Nephron progenitor cell (in vitro differentiated cells): ENCODE measurements at regions not wholly inside any gene's neighbourhood (a gene's known extent, or its start where the extent isn't known, plus 50 kb on each side); places are given as distances from the start of the nearest gene placed in this dataset.

Experiments used
- DNase-seq: peaks from one replicate; pipeline ENCODE4 v3.0.0; 2021
- H3K27ac Mint-ChIP-seq: 2 replicates; pipeline ENCODE4 v1.8.0; 2021; ENCODE audit warnings: mild to moderate bottlenecking, moderate library complexity, mixed read lengths
- H3K27me3 Mint-ChIP-seq: 2 replicates; pipeline ENCODE4 v1.8.0; 2021; ENCODE audit warnings: mild to moderate bottlenecking, low read depth, mixed read lengths; ENCODE audit not compliant: poor library complexity
- H3K36me3 Mint-ChIP-seq: 2 replicates; pipeline ENCODE4 v1.8.0; 2021; ENCODE audit warnings: low read depth, mixed read lengths
- H3K4me1 Mint-ChIP-seq: 2 replicates; pipeline ENCODE4 v1.8.0; 2021; ENCODE audit warnings: mixed read lengths
- H3K4me3 Mint-ChIP-seq: 2 replicates; pipeline ENCODE4 v1.8.0; 2021; ENCODE audit warnings: mild to moderate bottlenecking, moderate library complexity, mixed read lengths
- H3K9me3 Mint-ChIP-seq: 2 replicates; pipeline ENCODE4 v1.8.0; 2021; ENCODE audit warnings: mild to moderate bottlenecking, moderate library complexity, mixed read lengths
- TF ChIP-seq, protein P1 (sequence below): fragments of 200-600 bp; sonication (generic); IDR thresholded peaks from 2 replicates; pipeline ENCODE4 v1.5.0; 2021; ENCODE audit warnings: antibody characterized with exemption

DNA sequence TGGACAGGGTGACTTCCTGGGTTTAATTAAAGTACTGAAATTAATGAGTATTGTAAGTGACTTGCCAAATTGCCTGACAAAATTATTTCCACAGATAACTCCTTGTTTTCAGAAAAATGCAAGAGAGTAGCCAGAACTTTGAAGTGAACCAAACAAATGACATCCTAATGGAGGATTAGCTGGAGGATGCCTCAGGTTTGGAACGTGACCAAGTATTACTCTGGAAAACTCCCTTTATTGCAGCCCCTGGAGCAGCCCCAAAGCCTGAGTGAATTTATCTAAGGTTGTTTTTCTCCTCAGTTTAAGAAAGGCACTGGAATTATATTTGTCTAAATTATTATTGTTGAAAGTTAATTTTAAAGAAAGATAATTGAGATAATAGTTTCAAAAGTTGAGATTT is 343.6 kb upstream of the MTNR1B start:
- H3K4me3 Mint-ChIP-seq = no peak overlapping the region
- no peaks in the 10 kb centered on the region for H3K27me3 Mint-ChIP-seq
- TF ChIP-seq, protein P1, sequence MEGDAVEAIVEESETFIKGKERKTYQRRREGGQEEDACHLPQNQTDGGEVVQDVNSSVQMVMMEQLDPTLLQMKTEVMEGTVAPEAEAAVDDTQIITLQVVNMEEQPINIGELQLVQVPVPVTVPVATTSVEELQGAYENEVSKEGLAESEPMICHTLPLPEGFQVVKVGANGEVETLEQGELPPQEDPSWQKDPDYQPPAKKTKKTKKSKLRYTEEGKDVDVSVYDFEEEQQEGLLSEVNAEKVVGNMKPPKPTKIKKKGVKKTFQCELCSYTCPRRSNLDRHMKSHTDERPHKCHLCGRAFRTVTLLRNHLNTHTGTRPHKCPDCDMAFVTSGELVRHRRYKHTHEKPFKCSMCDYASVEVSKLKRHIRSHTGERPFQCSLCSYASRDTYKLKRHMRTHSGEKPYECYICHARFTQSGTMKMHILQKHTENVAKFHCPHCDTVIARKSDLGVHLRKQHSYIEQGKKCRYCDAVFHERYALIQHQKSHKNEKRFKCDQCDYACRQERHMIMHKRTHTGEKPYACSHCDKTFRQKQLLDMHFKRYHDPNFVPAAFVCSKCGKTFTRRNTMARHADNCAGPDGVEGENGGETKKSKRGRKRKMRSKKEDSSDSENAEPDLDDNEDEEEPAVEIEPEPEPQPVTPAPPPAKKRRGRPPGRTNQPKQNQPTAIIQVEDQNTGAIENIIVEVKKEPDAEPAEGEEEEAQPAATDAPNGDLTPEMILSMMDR = no peak
- DNase-seq = no peak
- peaks cover 21% of the 10 kb centered on the region for H3K4me1 Mint-ChIP-seq
- H3K36me3 Mint-ChIP-seq = peaks cover 24% of the 10 kb centered on the region
- H3K9me3 Mint-ChIP-seq = no peaks in the 10 kb centered on the region
- H3K27ac Mint-ChIP-seq = no peak overlapping the region

DNA sequence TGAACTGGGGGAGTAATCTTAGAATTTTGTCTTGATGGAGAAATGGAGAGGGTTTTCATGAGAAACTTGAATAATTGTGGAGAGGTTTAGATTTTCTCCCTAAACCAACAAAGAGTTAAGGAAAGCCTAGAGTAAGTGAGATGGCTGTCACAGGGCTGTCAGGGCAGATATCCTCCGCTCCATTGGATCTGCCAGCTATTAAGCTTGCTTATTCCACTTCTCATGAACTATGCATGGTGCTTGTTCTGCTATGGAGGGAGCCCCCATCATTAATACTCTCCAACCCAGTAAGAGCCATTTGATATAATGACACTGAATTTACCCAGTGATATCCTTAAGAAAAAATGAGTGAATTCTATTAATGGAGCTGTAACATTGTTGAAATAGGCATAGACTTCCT is 342.8 kb upstream of the MTNR1B start:
- Mint-ChIP-seq H3K27me3 (no peaks in the 10 kb centered on the region), H3K4me3 (no peak overlapping the region), H3K27ac (no peak overlapping the region), H3K4me1 (peaks cover 14% of the 10 kb centered on the region), H3K36me3 (peaks cover 24% of the 10 kb centered on the region), H3K9me3 (no peaks in the 10 kb centered on the region)
- TF ChIP-seq, protein P1 = no peak
- no peak for DNase-seq

DNA sequence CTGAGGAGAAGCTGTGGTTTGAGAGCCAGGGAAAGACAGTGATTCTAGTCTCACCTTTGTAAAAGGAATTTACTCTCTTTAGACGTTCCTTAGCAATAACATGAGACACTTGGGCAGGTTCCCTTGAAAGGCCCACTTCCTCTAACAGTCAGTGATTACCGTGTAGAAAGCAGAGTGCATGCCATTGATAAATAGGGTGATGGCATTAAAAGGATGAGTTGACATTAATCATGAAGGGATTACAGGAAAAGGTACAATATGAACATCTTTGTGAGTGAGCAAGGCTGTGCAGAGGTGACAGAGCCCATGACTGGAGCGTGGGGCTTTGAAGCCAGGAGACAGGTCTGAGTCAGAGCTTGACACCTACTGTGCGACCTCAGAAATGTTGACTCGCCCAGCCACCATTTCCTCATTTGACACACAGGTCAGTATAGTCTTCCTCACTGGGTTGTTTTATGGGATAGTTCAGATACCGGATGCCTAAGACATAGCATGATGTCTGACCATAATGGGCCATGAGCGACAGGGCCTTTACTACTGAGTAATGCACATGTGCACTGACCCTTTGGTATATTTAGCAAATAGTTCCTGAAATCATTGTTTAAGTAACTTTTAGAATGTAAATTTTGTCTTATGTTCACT is 341.7 kb upstream of the MTNR1B start:
- H3K9me3 Mint-ChIP-seq = no peaks in the 10 kb centered on the region
- H3K36me3 Mint-ChIP-seq = peaks cover 24% of the 10 kb centered on the region
- H3K4me1 Mint-ChIP-seq = peaks cover 15% of the 10 kb centered on the region
- H3K27me3 Mint-ChIP-seq = peaks cover 4% of the 10 kb centered on the region
- no peak overlapping the region for H3K4me3 Mint-ChIP-seq
- TF ChIP-seq, protein P1 = no peak
- no peak overlapping the region for H3K27ac Mint-ChIP-seq
- no peak for DNase-seq

DNA sequence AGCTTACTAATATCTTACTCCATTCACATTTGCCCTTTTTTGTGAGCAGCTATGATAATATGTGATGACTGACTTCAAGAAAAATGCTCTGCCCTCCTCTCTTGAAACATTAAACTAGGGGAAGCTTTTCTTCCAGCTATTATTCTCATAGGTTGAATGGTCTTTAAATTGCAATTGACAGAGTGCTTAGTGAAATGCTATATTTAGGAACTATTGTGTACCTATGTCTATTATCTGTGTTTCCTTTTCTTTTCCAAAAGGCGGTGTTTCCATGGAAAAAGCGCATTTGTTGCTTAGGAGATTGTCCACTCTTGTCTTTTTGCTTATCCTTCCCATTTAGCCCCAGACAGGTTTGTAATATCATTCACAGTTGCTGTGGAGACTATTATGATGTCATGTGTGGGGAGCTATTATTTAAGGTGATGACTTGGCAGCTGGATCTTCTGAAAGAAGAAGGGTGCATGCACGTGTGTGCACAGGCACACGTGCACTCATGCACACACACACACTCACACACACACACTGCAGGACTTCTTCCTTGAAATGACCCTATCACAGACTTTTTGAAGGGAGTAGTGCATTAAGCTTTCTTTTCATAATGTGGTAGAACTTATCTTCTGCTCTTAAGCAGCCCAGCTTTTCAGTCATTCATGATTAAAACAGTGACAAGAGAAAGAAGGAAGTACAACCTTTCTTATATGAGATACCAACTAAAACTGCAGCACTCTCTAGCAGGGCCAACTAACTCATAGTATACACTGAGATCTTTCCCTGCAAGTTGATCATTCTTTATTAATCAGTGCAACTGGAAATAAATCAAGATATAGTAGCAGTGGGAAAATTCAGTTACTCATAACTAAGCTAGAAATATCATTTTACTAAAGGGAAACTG is 340.8 kb upstream of the MTNR1B start:
- H3K27me3 Mint-ChIP-seq = peaks cover 4% of the 10 kb centered on the region
- no peak overlapping the region for H3K27ac Mint-ChIP-seq
- H3K4me3 Mint-ChIP-seq = no peak overlapping the region
- H3K9me3 Mint-ChIP-seq = no peaks in the 10 kb centered on the region
- no peak for DNase-seq
- H3K4me1 Mint-ChIP-seq = peaks cover 13% of the 10 kb centered on the region
- TF ChIP-seq, protein P1 = no peak
- H3K36me3 Mint-ChIP-seq = peaks cover 24% of the 10 kb centered on the region

DNA sequence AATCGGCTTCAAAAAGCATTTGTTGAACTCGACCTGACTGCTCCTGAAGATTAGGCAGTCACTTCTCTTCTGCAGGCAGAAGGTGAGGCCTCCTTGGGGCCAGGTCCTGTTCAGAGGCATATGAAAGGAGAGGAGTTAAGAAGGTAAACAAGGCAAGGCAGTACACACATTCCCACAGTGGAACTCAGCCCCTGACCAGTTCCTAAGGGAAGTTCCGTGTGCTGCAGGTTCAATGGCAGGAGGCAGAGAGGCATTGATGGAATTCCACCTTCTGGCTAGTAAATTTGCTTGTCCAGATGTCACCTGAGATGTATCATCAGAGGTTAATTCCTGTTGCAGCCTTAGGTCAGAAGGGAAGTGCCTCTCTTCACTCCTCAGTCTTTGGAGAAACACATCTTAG is 337.0 kb upstream of the MTNR1B start:
- H3K4me1 Mint-ChIP-seq = peaks cover 13% of the 10 kb centered on the region
- peaks cover 4% of the 10 kb centered on the region for H3K27me3 Mint-ChIP-seq
- TF ChIP-seq, protein P1 = no peak
- no peak for DNase-seq
- peak overlapping the region; percentile 90 for H3K27ac Mint-ChIP-seq
- no peak overlapping the region for H3K4me3 Mint-ChIP-seq
- H3K36me3 Mint-ChIP-seq = peaks cover 21% of the 10 kb centered on the region
- no peaks in the 10 kb centered on the region for H3K9me3 Mint-ChIP-seq
